Neural cell (in vitro differentiated cells): ENCODE measurements at regions not wholly inside any gene's neighbourhood (a gene's known extent, or its start where the extent isn't known, plus 50 kb on each side); places are given as distances from the start of the nearest gene placed in this dataset.

Experiments
- EP300 ChIP-seq: fragments of 450-650 bp; conservative IDR thresholded peaks from 2 replicates; pipeline ENCODE4 v1.6.1; 2014; ENCODE audit warnings: antibody characterized with exemption, mild to moderate bottlenecking, moderate library complexity; ENCODE audit not compliant: poor library complexity, severe bottlenecking
- POLR2AphosphoS5 ChIP-seq: IDR thresholded peaks from 2 replicates; pipeline ENCODE4 v1.6.1; 2012
- TF ChIP-seq, protein P1 (sequence below): fragments of 450-650 bp; IDR thresholded peaks from 2 replicates; pipeline ENCODE4 v1.5.1; 2014; ENCODE audit warnings: antibody characterized with exemption, mild to moderate bottlenecking, moderate library complexity; ENCODE audit not compliant: poor library complexity, severe bottlenecking

DNA sequence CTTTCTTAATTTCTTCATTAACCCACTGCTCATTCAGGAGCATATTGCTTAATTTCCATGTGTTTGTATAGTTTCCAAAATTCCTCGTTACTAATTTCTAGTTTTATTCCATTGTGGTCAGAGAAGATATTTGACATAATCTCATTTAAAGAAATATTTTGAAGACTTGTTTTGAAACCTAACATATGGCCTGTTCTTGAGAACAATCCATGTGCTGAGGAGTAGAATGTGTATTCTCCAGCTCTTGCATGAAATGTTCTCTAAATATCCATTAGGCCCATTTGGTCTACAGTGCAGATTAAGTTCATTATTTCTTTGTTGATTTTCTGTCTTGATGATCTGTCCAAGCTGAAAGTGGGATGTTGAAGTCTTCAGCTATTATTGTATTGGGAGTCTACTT is 251.7 kb downstream of the ALDH8A1 start:
- TF ChIP-seq, protein P1, sequence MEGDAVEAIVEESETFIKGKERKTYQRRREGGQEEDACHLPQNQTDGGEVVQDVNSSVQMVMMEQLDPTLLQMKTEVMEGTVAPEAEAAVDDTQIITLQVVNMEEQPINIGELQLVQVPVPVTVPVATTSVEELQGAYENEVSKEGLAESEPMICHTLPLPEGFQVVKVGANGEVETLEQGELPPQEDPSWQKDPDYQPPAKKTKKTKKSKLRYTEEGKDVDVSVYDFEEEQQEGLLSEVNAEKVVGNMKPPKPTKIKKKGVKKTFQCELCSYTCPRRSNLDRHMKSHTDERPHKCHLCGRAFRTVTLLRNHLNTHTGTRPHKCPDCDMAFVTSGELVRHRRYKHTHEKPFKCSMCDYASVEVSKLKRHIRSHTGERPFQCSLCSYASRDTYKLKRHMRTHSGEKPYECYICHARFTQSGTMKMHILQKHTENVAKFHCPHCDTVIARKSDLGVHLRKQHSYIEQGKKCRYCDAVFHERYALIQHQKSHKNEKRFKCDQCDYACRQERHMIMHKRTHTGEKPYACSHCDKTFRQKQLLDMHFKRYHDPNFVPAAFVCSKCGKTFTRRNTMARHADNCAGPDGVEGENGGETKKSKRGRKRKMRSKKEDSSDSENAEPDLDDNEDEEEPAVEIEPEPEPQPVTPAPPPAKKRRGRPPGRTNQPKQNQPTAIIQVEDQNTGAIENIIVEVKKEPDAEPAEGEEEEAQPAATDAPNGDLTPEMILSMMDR: no peak
- TF ChIP-seq POLR2AphosphoS5: no peak
- no peak for TF ChIP-seq EP300
